HepG2 (cell line): ENCODE measurements at regions not wholly inside any gene's neighbourhood (a gene's known extent, or its start where the extent isn't known, plus 50 kb on each side); places are given as distances from the start of the nearest gene placed in this dataset.

ENCODE experiments used
- ATAC-seq: fragments of 200-7000 bp; cut with Tn5 transposase; 3 replicates; pipeline ENCODE4 v1.9.1; 2020; ENCODE audit warnings: mild to moderate bottlenecking, moderate library complexity
- BruUV-seq: library from RNA; stranded (reverse); fragments of 400-500 nt; replicated peaks from 2 replicates; lab custom pipeline; 2021; lab: Mats Ljungman, UMichigan
- CTCF ChIA-PET: fragments of 300-600 bp; formaldehyde crosslinking; extraction: SDS; loops from one replicate; lab custom pipeline; 2021; ENCODE audit warnings: low total read pairs, inconsistent platforms, low intra/inter-chr PET ratio; lab: Yijun Ruan, JAX
- POLR2A ChIA-PET: fragments of 350-600 bp; sonication (Branson Sonifier 250); formaldehyde crosslinking; loops from one replicate; lab custom pipeline; 2020; ENCODE audit warnings: antibody characterized with exemption, inconsistent platforms; lab: Yijun Ruan, JAX
- DNase-seq: peaks from one replicate; pipeline ENCODE4 v3.0.0-alpha.2; 2015; ENCODE audit warnings: low spot score
- FAIRE-seq: peaks from 3 replicates; lab custom pipeline; 2011; peaks lifted over from hg19 to GRCh38; lab: Jason Lieb, UNC
- H2AFZ ChIP-seq: one replicate; pipeline ENCODE4 v1.6.1; 2011; ENCODE audit warnings: low read length, inconsistent platforms
- H3K27ac ChIP-seq: fragments of 300-600 bp; 3 replicates; pipeline ENCODE4 v1.8.0; 2011; ENCODE audit warnings: mixed run types, mild to moderate bottlenecking, mixed read lengths, low read length, inconsistent platforms; ENCODE audit not compliant: insufficient read depth; ENCODE audit errors: extremely low read length
- H3K27me3 ChIP-seq, 2 experiments: fragments of 200-600 bp in 1 of 2; 2 replicates in 1 of 2; 3 replicates in 1 of 2; pipeline versions ENCODE4 v1.6.0 to v1.8.0; 2011; ENCODE audit warnings: low read length in 2 of 2, mild to moderate bottlenecking in 2 of 2, moderate library complexity in 2 of 2, inconsistent platforms in 1 of 2; ENCODE audit not compliant: insufficient read depth in 2 of 2, control insufficient read depth in 1 of 2
- H3K36me3 ChIP-seq, 2 experiments: fragments of 200-600 bp in 1 of 2; replicated peaks in 1 of 2; 2 replicates in 1 of 2; 3 replicates in 1 of 2; pipeline versions ENCODE4 v1.5.1 to v1.8.0; 2011; ENCODE audit warnings: low read length in 2 of 2, inconsistent platforms in 1 of 2; ENCODE audit not compliant: insufficient read depth in 2 of 2, control insufficient read depth in 1 of 2
- H3K4me1 ChIP-seq: 2 replicates; pipeline ENCODE4 v1.5.1; 2012; ENCODE audit warnings: low read length, inconsistent platforms; ENCODE audit not compliant: insufficient read depth
- H3K4me2 ChIP-seq: 2 replicates; pipeline ENCODE4 v1.6.0; 2011; ENCODE audit warnings: low read depth, low read length, inconsistent platforms
- H3K4me3 ChIP-seq, 3 experiments: fragments of 200-600 bp in 1 of 3; sonication (generic), shearing (Covaris generic) in 1 of 3; replicated peaks in 1 of 3; 2 replicates each; pipeline ENCODE4 v1.5.1; 2011 to 2016; ENCODE audit warnings: low read length in 3 of 3, inconsistent platforms in 2 of 3, low read depth in 2 of 3, mild to moderate bottlenecking in 2 of 3, control low read depth in 1 of 3, mixed read lengths in 1 of 3; ENCODE audit not compliant: insufficient read depth in 1 of 3
- H3K79me2 ChIP-seq: one replicate; pipeline ENCODE4 v1.6.1; 2011; ENCODE audit warnings: low read length, inconsistent platforms; ENCODE audit not compliant: insufficient read depth
- H3K9ac ChIP-seq: 2 replicates; pipeline ENCODE4 v1.6.0; 2011; ENCODE audit warnings: mild to moderate bottlenecking, low read depth, low read length, inconsistent platforms; ENCODE audit not compliant: insufficient read depth
- H3K9me3 ChIP-seq: 2 replicates; pipeline ENCODE4 v1.5.1; 2012; ENCODE audit warnings: mild to moderate bottlenecking, low read length
- H4K20me1 ChIP-seq: 2 replicates; pipeline ENCODE4 v1.6.0; 2011; ENCODE audit warnings: inconsistent platforms, mild to moderate bottlenecking, low read length, moderate library complexity; ENCODE audit not compliant: insufficient read depth
- BHLHE40 ChIP-seq: IDR thresholded peaks from 2 replicates; pipeline ENCODE4 v1.6.1; 2011; ENCODE audit warnings: low read length, improper control_type of control experiment
- CC2D1A ChIP-seq: sonication (generic); formaldehyde crosslinking; IDR thresholded peaks from 2 replicates; pipeline ENCODE4 v1.8.1; 2023; ENCODE audit warnings: mild to moderate bottlenecking, missing genetic modification reagents
- HDAC1 ChIP-seq: sonication (generic); formaldehyde crosslinking; IDR thresholded peaks from 2 replicates; pipeline ENCODE4 v1.5.1; 2020; ENCODE audit warnings: mild to moderate bottlenecking, missing genetic modification reagents
- HDAC6 ChIP-seq: fragments of 200-600 bp; sonication (generic); IDR thresholded peaks from 2 replicates; pipeline ENCODE4 v1.7.0; 2017; ENCODE audit warnings: mild to moderate bottlenecking, antibody characterized with exemption, low read length, low read depth
- HES4 ChIP-seq: sonication (generic); formaldehyde crosslinking; IDR thresholded peaks from 2 replicates; pipeline ENCODE4 v1.9.0; 2021; ENCODE audit warnings: mild to moderate bottlenecking, missing genetic modification reagents, borderline replicate concordance
- HNRNPL ChIP-seq: fragments of 200-400 bp; formaldehyde crosslinking; IDR thresholded peaks from 2 replicates; pipeline ENCODE4 v1.6.1; 2017; ENCODE audit warnings: mild to moderate bottlenecking, low read depth, low read length
- HOXA7 ChIP-seq: sonication (generic); formaldehyde crosslinking; IDR thresholded peaks from 2 replicates; pipeline ENCODE4 v1.8.1; 2022; ENCODE audit warnings: mild to moderate bottlenecking, missing genetic modification reagents, moderate library complexity
- MED8 ChIP-seq: sonication (generic); formaldehyde crosslinking; IDR thresholded peaks from 2 replicates; pipeline ENCODE4 v1.8.1; 2023; ENCODE audit warnings: mild to moderate bottlenecking, missing genetic modification reagents; ENCODE audit not compliant: insufficient replicate concordance
- NFYB ChIP-seq: sonication (generic); formaldehyde crosslinking; IDR thresholded peaks from 2 replicates; pipeline ENCODE4 v1.4.0; 2020; ENCODE audit warnings: missing genetic modification reagents
- PHF8 ChIP-seq: sonication (generic); formaldehyde crosslinking; IDR thresholded peaks from 2 replicates; pipeline ENCODE4 v1.5.0; 2020; ENCODE audit warnings: missing genetic modification reagents
- SPEN ChIP-seq: sonication (generic); formaldehyde crosslinking; IDR thresholded peaks from 2 replicates; pipeline ENCODE4 v1.5.1; 2020; ENCODE audit warnings: low read depth, mild to moderate bottlenecking, missing genetic modification reagents
- TEAD2 ChIP-seq: sonication (generic); formaldehyde crosslinking; IDR thresholded peaks from 2 replicates; pipeline ENCODE4 v1.9.0; 2021; ENCODE audit warnings: missing genetic modification reagents
- TOE1 ChIP-seq: sonication (generic); formaldehyde crosslinking; IDR thresholded peaks from 2 replicates; pipeline ENCODE4 v1.4.0; 2020; ENCODE audit warnings: mild to moderate bottlenecking, missing genetic modification reagents
- ZFP36L2 ChIP-seq: sonication (generic); formaldehyde crosslinking; IDR thresholded peaks from 2 replicates; pipeline ENCODE4 v1.4.0; 2020; ENCODE audit warnings: missing genetic modification reagents
- ZFP90 ChIP-seq: sonication (generic); formaldehyde crosslinking; IDR thresholded peaks from 2 replicates; pipeline ENCODE4 v1.8.0; 2022; ENCODE audit warnings: missing genetic modification reagents, mild to moderate bottlenecking, inconsistent platforms, borderline replicate concordance
- ZNF350 ChIP-seq: sonication (generic); formaldehyde crosslinking; IDR thresholded peaks from 2 replicates; pipeline ENCODE4 v1.4.0; 2020; ENCODE audit warnings: mild to moderate bottlenecking, low read depth, missing genetic modification reagents, borderline replicate concordance
- ZNF7 ChIP-seq: IDR thresholded peaks from 2 replicates; pipeline ENCODE4 v1.6.1; 2016; ENCODE audit warnings: missing biosample characterization, missing genetic modification reagents
- ZNF713 ChIP-seq: sonication (generic); formaldehyde crosslinking; IDR thresholded peaks from 2 replicates; pipeline ENCODE4 v1.4.0; 2020; ENCODE audit warnings: mild to moderate bottlenecking, missing genetic modification reagents
- ZNF878 ChIP-seq: sonication (generic); formaldehyde crosslinking; IDR thresholded peaks from 2 replicates; pipeline ENCODE4 v1.8.1; 2023; ENCODE audit warnings: mild to moderate bottlenecking, missing genetic modification reagents, moderate library complexity
- WGBS: methylation state at CpG from one replicate; pipeline ENCODE4 v1.1.6; 2017; ENCODE audit warnings: low lambda C conversion rate; 5-methylcytosine and 5-hydroxymethylcytosine counted together
- in situ Hi-C: cut with HindIII; loops from 2 replicates; pipeline ENCODE4 v1.10.0; 2017; ENCODE audit warnings: low pct_unique_long_range_greater_than_20kb; ENCODE audit not compliant: extremely low pct_ligation_motif_present
- intact Hi-C: fragments of 100-400 bp; cut with micrococcal nuclease; formaldehyde crosslinking; loops from one replicate; pipeline ENCODE4 v1.10.0; 2022; ENCODE audit not compliant: unreplicated experiment
- TF ChIP-seq, protein P1 (sequence below): sonication (generic); formaldehyde crosslinking; IDR thresholded peaks from 2 replicates; pipeline ENCODE4 v1.5.0; 2020; ENCODE audit warnings: mild to moderate bottlenecking, missing genetic modification reagents, borderline replicate concordance

GRCh38 chr16:49020436-49020835, 261.2 kb downstream of the CBLN1 start:
- 44% methylated on average over 5 of the region's 5 CpGs for WGBS
- Histone ChIP-seq H3K4me3 (no peak overlapping the region), H3K36me3 (no peaks in the 10 kb centered on the region), H3K79me2 (no peaks in the 10 kb centered on the region), H3K27ac (no peak overlapping the region), H3K4me2 (no peak overlapping the region), H3K27me3 (peaks cover 0 to 26% of the 10 kb centered on the region in 2 experiments; a peak in 2 of 5 replicates), H2AFZ (no peak overlapping the region), H4K20me1 (no peaks in the 10 kb centered on the region), H3K9me3 (no peaks in the 10 kb centered on the region), H3K4me1 (no peaks in the 10 kb centered on the region)
- intact Hi-C loops (no loop called here), in situ Hi-C loops (no loop called here)
- ChIA-PET CTCF (no interaction called here), POLR2A (no interaction called here)
- BruUV-seq = no TSS peak
- ATAC-seq (no peak), FAIRE-seq (no peak), DNase-seq (no peak)
- no peak for TF ChIP-seq TOE1
- no peak for TF ChIP-seq TEAD2 (CRISPR knock-in tag)
- TF ChIP-seq, protein P1, sequence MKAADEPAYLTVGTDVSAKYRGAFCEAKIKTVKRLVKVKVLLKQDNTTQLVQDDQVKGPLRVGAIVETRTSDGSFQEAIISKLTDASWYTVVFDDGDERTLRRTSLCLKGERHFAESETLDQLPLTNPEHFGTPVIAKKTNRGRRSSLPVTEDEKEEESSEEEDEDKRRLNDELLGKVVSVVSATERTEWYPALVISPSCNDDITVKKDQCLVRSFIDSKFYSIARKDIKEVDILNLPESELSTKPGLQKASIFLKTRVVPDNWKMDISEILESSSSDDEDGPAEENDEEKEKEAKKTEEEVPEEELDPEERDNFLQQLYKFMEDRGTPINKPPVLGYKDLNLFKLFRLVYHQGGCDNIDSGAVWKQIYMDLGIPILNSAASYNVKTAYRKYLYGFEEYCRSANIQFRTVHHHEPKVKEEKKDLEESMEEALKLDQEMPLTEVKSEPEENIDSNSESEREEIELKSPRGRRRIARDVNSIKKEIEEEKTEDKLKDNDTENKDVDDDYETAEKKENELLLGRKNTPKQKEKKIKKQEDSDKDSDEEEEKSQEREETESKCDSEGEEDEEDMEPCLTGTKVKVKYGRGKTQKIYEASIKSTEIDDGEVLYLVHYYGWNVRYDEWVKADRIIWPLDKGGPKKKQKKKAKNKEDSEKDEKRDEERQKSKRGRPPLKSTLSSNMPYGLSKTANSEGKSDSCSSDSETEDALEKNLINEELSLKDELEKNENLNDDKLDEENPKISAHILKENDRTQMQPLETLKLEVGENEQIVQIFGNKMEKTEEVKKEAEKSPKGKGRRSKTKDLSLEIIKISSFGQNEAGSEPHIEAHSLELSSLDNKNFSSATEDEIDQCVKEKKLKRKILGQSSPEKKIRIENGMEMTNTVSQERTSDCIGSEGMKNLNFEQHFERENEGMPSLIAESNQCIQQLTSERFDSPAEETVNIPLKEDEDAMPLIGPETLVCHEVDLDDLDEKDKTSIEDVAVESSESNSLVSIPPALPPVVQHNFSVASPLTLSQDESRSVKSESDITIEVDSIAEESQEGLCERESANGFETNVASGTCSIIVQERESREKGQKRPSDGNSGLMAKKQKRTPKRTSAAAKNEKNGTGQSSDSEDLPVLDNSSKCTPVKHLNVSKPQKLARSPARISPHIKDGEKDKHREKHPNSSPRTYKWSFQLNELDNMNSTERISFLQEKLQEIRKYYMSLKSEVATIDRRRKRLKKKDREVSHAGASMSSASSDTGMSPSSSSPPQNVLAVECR = no peak
- no peak for TF ChIP-seq NFYB
- TF ChIP-seq MED8 (CRISPR knock-in tag) = no peak
- TF ChIP-seq HOXA7 (CRISPR knock-in tag) = no peak
- no peak for TF ChIP-seq ZFP90 (CRISPR knock-in tag)
- no peak for TF ChIP-seq CC2D1A
- TF ChIP-seq HDAC6 = no peak
- TF ChIP-seq HES4 = no peak
- no peak for TF ChIP-seq HNRNPL
- no peak for TF ChIP-seq SPEN (CRISPR knock-in tag)
- no peak for TF ChIP-seq ZNF7 (CRISPR knock-in tag)
- TF ChIP-seq PHF8 (CRISPR knock-in tag) = no peak
- no peak for TF ChIP-seq ZNF878
- no peak for TF ChIP-seq ZNF713 (CRISPR knock-in tag)
- TF ChIP-seq BHLHE40 = no peak
- no peak for TF ChIP-seq HDAC1 (CRISPR knock-in tag)
- no peak for TF ChIP-seq ZNF350 (CRISPR knock-in tag)
- TF ChIP-seq ZFP36L2 (CRISPR knock-in tag) = no peak
- TF ChIP-seq, all 625 proteins: peak for 0
- H3K9ac ChIP-seq = no peak overlapping the region
